Body of pancreas (tissue), 4 donors: ENCODE measurements at regions not wholly inside any gene's neighbourhood (a gene's known extent, or its start where the extent isn't known, plus 50 kb on each side); places are given as distances from the start of the nearest gene placed in this dataset.

ENCODE experiments used
- POLR2A ChIP-seq, 3 donors: fragments of 450-650 bp; IDR thresholded peaks; one replicate each; pipeline ENCODE4 v1.6.1; 2016; ENCODE audit warnings: antibody characterized with exemption in 3 of 3, mild to moderate bottlenecking in 2 of 3
- TF ChIP-seq, protein P1 (sequence below), 7 experiments: fragments of 450-650 bp in 4 of 7; fragments of 200-600 bp in 3 of 7; sonication (generic) in 3 of 7; IDR thresholded peaks; one replicate each; pipeline ENCODE4 v1.5.1; 2016 to 2019; ENCODE audit warnings: antibody characterized with exemption in 7 of 7

DNA sequence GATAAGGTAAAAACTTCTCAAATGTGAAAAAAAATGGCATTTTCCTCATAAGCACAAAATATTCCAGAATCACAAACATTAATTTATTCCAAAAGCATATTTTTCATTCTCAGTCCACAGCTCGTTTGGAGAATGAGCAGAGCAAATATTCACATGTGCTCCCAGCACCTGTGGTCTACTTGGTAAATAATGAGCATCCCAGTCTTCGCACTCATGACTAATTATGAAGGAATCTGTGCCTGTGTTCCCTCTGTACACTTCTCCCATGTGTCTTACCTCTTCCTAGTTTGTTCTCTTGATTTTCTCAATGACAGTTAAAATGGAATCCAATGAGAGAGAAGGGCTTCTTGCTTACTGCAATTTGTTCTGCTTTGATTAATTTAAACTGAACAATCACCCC, 671.0 kb upstream of the SOX11 start:
- TF ChIP-seq, protein P1, sequence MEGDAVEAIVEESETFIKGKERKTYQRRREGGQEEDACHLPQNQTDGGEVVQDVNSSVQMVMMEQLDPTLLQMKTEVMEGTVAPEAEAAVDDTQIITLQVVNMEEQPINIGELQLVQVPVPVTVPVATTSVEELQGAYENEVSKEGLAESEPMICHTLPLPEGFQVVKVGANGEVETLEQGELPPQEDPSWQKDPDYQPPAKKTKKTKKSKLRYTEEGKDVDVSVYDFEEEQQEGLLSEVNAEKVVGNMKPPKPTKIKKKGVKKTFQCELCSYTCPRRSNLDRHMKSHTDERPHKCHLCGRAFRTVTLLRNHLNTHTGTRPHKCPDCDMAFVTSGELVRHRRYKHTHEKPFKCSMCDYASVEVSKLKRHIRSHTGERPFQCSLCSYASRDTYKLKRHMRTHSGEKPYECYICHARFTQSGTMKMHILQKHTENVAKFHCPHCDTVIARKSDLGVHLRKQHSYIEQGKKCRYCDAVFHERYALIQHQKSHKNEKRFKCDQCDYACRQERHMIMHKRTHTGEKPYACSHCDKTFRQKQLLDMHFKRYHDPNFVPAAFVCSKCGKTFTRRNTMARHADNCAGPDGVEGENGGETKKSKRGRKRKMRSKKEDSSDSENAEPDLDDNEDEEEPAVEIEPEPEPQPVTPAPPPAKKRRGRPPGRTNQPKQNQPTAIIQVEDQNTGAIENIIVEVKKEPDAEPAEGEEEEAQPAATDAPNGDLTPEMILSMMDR (IDR thresholded peaks at IDR 0.05): no peak
- TF ChIP-seq POLR2A (IDR thresholded peaks at IDR 0.05): no peak
